Smooth muscle cell (in vitro differentiated cells): ENCODE measurements at regions not wholly inside any gene's neighbourhood (a gene's known extent, or its start where the extent isn't known, plus 50 kb on each side); places are given as distances from the start of the nearest gene placed in this dataset.

Experiments
- DNase-seq: peaks from one replicate; lab custom pipeline; 2025; ENCODE audit not compliant: unreplicated experiment; lab: John Stamatoyannopoulos, UW
- H2AFZ ChIP-seq: fragments of 200-600 bp; sonication (generic); 2 replicates; pipeline ENCODE4 v1.6.0; 2016; ENCODE audit warnings: antibody characterized with exemption, low read depth, mild to moderate bottlenecking
- H3F3A ChIP-seq: fragments of 200-600 bp; sonication (generic); 2 replicates; pipeline ENCODE4 v1.6.0; 2017; ENCODE audit warnings: antibody characterized with exemption, low read depth
- H3K27ac ChIP-seq: fragments of 200-600 bp; sonication (generic); 2 replicates; pipeline ENCODE4 v1.5.1; 2016; ENCODE audit warnings: low read depth, mild to moderate bottlenecking
- H3K27me3 ChIP-seq: fragments of 200-600 bp; sonication (generic); 2 replicates; pipeline ENCODE4 v1.6.1; 2016; ENCODE audit warnings: low read depth, mild to moderate bottlenecking
- H3K36me3 ChIP-seq: fragments of 200-600 bp; sonication (generic); 2 replicates; pipeline ENCODE4 v1.5.1; 2016; ENCODE audit warnings: low read depth
- H3K4me1 ChIP-seq: fragments of 200-600 bp; sonication (generic); 2 replicates; pipeline ENCODE4 v1.5.1; 2016; ENCODE audit warnings: low read depth
- H3K4me2 ChIP-seq: fragments of 200-600 bp; sonication (generic); 2 replicates; pipeline ENCODE4 v1.6.0; 2016; ENCODE audit warnings: mild to moderate bottlenecking
- H3K4me3 ChIP-seq: fragments of 200-600 bp; sonication (generic); 2 replicates; pipeline ENCODE4 v1.5.1; 2016; ENCODE audit warnings: mild to moderate bottlenecking
- H3K79me2 ChIP-seq: fragments of 200-600 bp; sonication (generic); 2 replicates; pipeline ENCODE4 v1.6.0; 2016; ENCODE audit warnings: low read depth, mild to moderate bottlenecking
- H3K9ac ChIP-seq: fragments of 200-600 bp; sonication (generic); 2 replicates; pipeline ENCODE4 v1.6.0; 2016; ENCODE audit warnings: low read depth
- H3K9me3 ChIP-seq: fragments of 200-600 bp; sonication (generic); replicated peaks from 2 replicates; pipeline ENCODE4 v1.5.1; 2016; ENCODE audit warnings: low read depth
- H4K20me1 ChIP-seq: fragments of 200-600 bp; sonication (generic); 2 replicates; pipeline ENCODE4 v1.6.0; 2016; ENCODE audit warnings: low read depth
- CTCF ChIP-seq: fragments of 200-600 bp; sonication (generic); IDR thresholded peaks from 2 replicates; pipeline ENCODE4 v1.5.1; 2017; ENCODE audit warnings: borderline replicate concordance, mild to moderate bottlenecking, antibody characterized with exemption; ENCODE audit not compliant: insufficient read depth, poor library complexity, severe bottlenecking
- WGBS: methylation state at CpG from one replicate; pipeline ENCODE4 v1.1.7; 2016; ENCODE audit warnings: low lambda C conversion rate; 5-methylcytosine and 5-hydroxymethylcytosine counted together

GRCh38 chr12:126343321-126343720, 1278.1 kb downstream of the AACS start:
- Histone ChIP-seq H3K36me3 (no peaks in the 10 kb centered on the region), H3K9ac (no peak overlapping the region), H3K27me3 (no peaks in the 10 kb centered on the region), H3K27ac (no peak overlapping the region), H3K4me3 (no peak overlapping the region), H2AFZ (no peak overlapping the region), H3K4me2 (no peak overlapping the region), H3K9me3 (no peaks in the 10 kb centered on the region), H3K79me2 (no peaks in the 10 kb centered on the region), H3F3A (no peaks in the 10 kb centered on the region), H4K20me1 (no peaks in the 10 kb centered on the region), H3K4me1 (no peaks in the 10 kb centered on the region)
- TF ChIP-seq CTCF, result no peak
- DNase-seq, result no peak
- 89% methylated on average over 3 of the region's 3 CpGs for WGBS

- Histone ChIP-seq H3K27ac (no peak overlapping the region), H3K79me2 (no peaks in the 10 kb centered on the region), H3F3A (no peaks in the 10 kb centered on the region), H4K20me1 (no peaks in the 10 kb centered on the region), H2AFZ (no peak overlapping the region), H3K4me1 (no peaks in the 10 kb centered on the region), H3K4me2 (no peak overlapping the region), H3K9ac (no peak overlapping the region), H3K9me3 (no peaks in the 10 kb centered on the region), H3K27me3 (no peaks in the 10 kb centered on the region), H3K4me3 (no peak overlapping the region), H3K36me3 (no peaks in the 10 kb centered on the region)
- WGBS, result 82% methylated on average over 3 of the region's 3 CpGs
- no peak for DNase-seq
- TF ChIP-seq CTCF, result no peak
Measured at GRCh38 chr12:126346087-126346486, 1280.9 kb downstream of the AACS start.

GRCh38 chr12:126347421-126347820, 1282.2 kb downstream of the AACS start:
- H3K79me2 ChIP-seq, result no peaks in the 10 kb centered on the region
- H3K4me3 ChIP-seq, result no peak overlapping the region
- no peak overlapping the region for H2AFZ ChIP-seq
- no peak overlapping the region for H3K27ac ChIP-seq
- 50% methylated on average over 5 of the region's 5 CpGs for WGBS
- no peak for DNase-seq
- no peaks in the 10 kb centered on the region for H3K36me3 ChIP-seq
- no peak overlapping the region for H3K9ac ChIP-seq
- no peak for TF ChIP-seq CTCF
- no peaks in the 10 kb centered on the region for H4K20me1 ChIP-seq
- H3K9me3 ChIP-seq, result no peaks in the 10 kb centered on the region
- H3K4me2 ChIP-seq, result no peak overlapping the region
- no peaks in the 10 kb centered on the region for H3F3A ChIP-seq
- H3K27me3 ChIP-seq, result no peaks in the 10 kb centered on the region
- no peaks in the 10 kb centered on the region for H3K4me1 ChIP-seq

- 87% methylated on average over 5 of the region's 5 CpGs for WGBS
- Histone ChIP-seq H3K9ac (no peak overlapping the region), H3K27me3 (no peaks in the 10 kb centered on the region), H3F3A (no peaks in the 10 kb centered on the region), H3K4me3 (no peak overlapping the region), H3K4me2 (no peak overlapping the region), H4K20me1 (no peaks in the 10 kb centered on the region), H3K9me3 (no peaks in the 10 kb centered on the region), H3K36me3 (no peaks in the 10 kb centered on the region), H3K27ac (no peak overlapping the region), H3K79me2 (no peaks in the 10 kb centered on the region), H2AFZ (no peak overlapping the region), H3K4me1 (no peaks in the 10 kb centered on the region)
- TF ChIP-seq CTCF, result no peak
- no peak for DNase-seq
Measured at GRCh38 chr12:126349383-126349782, 1284.1 kb downstream of the AACS start.
